Fibroblast of the aortic adventitia (primary cell): ENCODE measurements at regions not wholly inside any gene's neighbourhood (a gene's known extent, or its start where the extent isn't known, plus 50 kb on each side); places are given as distances from the start of the nearest gene placed in this dataset.

ENCODE experiments used
- DNase-seq: peaks from one replicate; pipeline ENCODE4 v3.0.0-alpha.2; 2010; ENCODE audit warnings: low read depth
- H3K4me3 ChIP-seq: 2 replicates; pipeline ENCODE4 v1.5.1; 2011; ENCODE audit warnings: low read depth, mild to moderate bottlenecking, control low read depth, low read length, moderate library complexity
- CTCF ChIP-seq: IDR thresholded peaks from 2 replicates; pipeline ENCODE4 v1.5.1; 2011; ENCODE audit warnings: mild to moderate bottlenecking, low read length, control low read depth, inconsistent platforms; ENCODE audit not compliant: insufficient read depth

- no peak for TF ChIP-seq CTCF
- no peak for DNase-seq
- no peak overlapping the region for H3K4me3 ChIP-seq
These were observed 264.6 kb downstream of the ALG10 start for GRCh38 chr12:34286934-34287333.

GRCh38 chr12:34287437-34287836 lies 265.1 kb downstream of the ALG10 start:
- no peak for TF ChIP-seq CTCF
- H3K4me3 ChIP-seq: no peak overlapping the region
- no peak for DNase-seq

- no peak overlapping the region for H3K4me3 ChIP-seq
- DNase-seq: no peak
- TF ChIP-seq CTCF: no peak
These were observed 266.0 kb downstream of the ALG10 start for GRCh38 chr12:34287986-34288962.

- H3K4me3 ChIP-seq: no peak overlapping the region
- TF ChIP-seq CTCF: no peak
- no peak for DNase-seq
These were observed 266.7 kb downstream of the ALG10 start for GRCh38 chr12:34288963-34289345.

- no peak for TF ChIP-seq CTCF
These were observed 267.4 kb downstream of the ALG10 start for GRCh38 chr12:34289431-34290380.

GRCh38 chr12:34290381-34290995 lies 268.2 kb downstream of the ALG10 start:
- TF ChIP-seq CTCF: no peak
- no peak for DNase-seq
- H3K4me3 ChIP-seq: no peak overlapping the region

More at GRCh38 chr12:34289431-34290380, 267.4 kb downstream of the ALG10 start:
- no peak for DNase-seq
- H3K4me3 ChIP-seq: no peak overlapping the region
